ENCODE measurements at regions not wholly inside any gene's neighbourhood (a gene's known extent, or its start where the extent isn't known, plus 50 kb on each side); places are given as distances from the start of the nearest gene placed in this dataset.

DNA sequence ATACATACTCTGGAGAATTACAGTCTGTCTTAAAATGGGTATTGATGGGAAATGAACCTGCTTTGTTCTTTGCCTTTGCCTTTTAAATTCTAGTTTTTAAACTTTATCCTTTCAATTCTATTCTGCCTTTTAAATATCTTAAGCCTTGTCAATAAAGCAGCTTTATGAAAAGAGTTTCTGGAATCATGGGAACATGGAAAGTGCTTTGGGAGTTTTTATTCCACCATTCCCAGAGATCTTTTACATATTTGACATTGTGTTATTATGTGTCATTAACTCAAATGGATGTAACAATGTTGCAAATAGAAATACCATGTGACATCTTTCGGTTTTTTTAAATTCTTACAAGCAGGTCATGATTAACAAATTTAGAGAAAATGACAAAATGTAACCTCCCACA is 555.7 kb upstream of the ANO3 start:
- Histone ChIP-seq H3K4me3 (no peak overlapping the region), H3K36me3 (no peaks in the 10 kb centered on the region), H3K4me1 (no peaks in the 10 kb centered on the region), H3K27me3 (no peaks in the 10 kb centered on the region), H3K27ac (no peak overlapping the region), H3K9me3 (no peaks in the 10 kb centered on the region)
- intact Hi-C loops (cut with DNase I; ENCODE audit: low total_unique reads): no loop called here
- TF ChIP-seq, protein P1, sequence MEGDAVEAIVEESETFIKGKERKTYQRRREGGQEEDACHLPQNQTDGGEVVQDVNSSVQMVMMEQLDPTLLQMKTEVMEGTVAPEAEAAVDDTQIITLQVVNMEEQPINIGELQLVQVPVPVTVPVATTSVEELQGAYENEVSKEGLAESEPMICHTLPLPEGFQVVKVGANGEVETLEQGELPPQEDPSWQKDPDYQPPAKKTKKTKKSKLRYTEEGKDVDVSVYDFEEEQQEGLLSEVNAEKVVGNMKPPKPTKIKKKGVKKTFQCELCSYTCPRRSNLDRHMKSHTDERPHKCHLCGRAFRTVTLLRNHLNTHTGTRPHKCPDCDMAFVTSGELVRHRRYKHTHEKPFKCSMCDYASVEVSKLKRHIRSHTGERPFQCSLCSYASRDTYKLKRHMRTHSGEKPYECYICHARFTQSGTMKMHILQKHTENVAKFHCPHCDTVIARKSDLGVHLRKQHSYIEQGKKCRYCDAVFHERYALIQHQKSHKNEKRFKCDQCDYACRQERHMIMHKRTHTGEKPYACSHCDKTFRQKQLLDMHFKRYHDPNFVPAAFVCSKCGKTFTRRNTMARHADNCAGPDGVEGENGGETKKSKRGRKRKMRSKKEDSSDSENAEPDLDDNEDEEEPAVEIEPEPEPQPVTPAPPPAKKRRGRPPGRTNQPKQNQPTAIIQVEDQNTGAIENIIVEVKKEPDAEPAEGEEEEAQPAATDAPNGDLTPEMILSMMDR (IDR thresholded peaks at IDR 0.05): no peak
- no peak for DNase-seq

DNA sequence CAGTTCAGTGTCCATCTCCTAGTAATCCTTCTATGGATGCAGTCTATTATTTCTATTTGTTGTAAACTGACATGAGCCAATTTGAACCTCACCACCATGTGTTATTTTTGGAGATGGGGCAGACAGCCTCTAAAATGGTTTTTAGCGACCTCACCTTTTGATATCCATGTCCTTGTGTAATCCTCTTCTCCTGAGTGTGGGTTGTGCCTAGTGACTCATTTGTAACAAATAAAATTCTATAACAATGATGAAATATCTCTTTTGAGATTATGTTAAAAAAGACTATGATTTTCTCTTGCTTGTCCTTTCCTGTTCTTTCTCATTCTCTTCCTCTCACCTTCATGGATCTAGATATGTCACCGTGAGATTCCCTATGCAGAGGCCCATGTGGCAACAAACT is 554.6 kb upstream of the ANO3 start:
- H3K4me3 ChIP-seq: no peak overlapping the region
- DNase-seq: no peak
- intact Hi-C loops (cut with DNase I; ENCODE audit: low total_unique reads): no loop called here
- H3K9me3 ChIP-seq: no peaks in the 10 kb centered on the region
- no peak overlapping the region for H3K27ac ChIP-seq
- H3K36me3 ChIP-seq: no peaks in the 10 kb centered on the region
- H3K4me1 ChIP-seq: no peaks in the 10 kb centered on the region
- TF ChIP-seq, protein P1 (IDR thresholded peaks at IDR 0.05): no peak
- H3K27me3 ChIP-seq: no peaks in the 10 kb centered on the region

DNA sequence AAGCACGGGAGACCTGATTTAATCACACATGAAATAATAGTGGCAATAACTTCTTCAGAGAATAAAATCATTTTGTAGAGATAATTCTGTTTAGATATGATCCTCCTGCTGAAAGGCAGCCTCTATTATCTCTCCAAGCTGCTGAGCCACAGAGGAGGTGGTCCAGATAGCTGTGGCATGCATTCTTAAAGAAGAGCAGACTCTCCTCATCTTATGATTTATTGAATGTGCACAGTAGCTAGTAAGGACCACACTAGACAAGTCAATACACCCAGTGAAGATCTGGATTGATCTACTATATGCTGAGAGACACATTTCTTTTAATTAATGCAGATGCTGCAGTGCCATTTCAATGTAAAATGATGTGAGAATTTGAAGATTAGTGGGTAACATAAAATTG is 552.9 kb upstream of the ANO3 start:
- Histone ChIP-seq H3K9me3 (no peaks in the 10 kb centered on the region), H3K4me1 (no peaks in the 10 kb centered on the region), H3K4me3 (no peak overlapping the region), H3K27me3 (no peaks in the 10 kb centered on the region), H3K27ac (no peak overlapping the region), H3K36me3 (no peaks in the 10 kb centered on the region)
- intact Hi-C loops (cut with DNase I; ENCODE audit: low total_unique reads): no loop called here
- DNase-seq: no peak
- TF ChIP-seq, protein P1 (IDR thresholded peaks at IDR 0.05): no peak

DNA sequence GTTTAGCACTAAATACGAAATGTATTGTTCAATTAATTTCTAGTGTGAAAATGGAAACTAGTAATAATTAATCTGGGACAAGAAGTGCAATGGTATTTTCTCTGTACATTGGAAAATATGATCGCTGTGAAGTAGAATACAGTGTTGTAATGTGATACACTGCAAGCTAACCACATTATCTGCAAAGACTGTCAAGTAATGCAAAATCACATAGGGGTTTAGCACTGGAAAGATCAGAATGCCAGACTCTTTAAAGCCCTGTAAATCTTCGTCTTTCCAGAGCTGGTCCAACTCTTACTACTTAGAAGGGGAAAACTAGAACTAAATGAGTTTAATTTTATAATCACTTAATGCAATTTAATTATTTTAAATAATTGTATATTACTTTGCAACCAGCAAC is 544.5 kb upstream of the ANO3 start:
- intact Hi-C loops (cut with DNase I; ENCODE audit: low total_unique reads): no loop called here
- no peaks in the 10 kb centered on the region for H3K27me3 ChIP-seq
- no peak overlapping the region for H3K27ac ChIP-seq
- no peaks in the 10 kb centered on the region for H3K9me3 ChIP-seq
- H3K4me3 ChIP-seq: no peak overlapping the region
- TF ChIP-seq, protein P1 (IDR thresholded peaks at IDR 0.05): no peak
- H3K4me1 ChIP-seq: no peaks in the 10 kb centered on the region
- no peaks in the 10 kb centered on the region for H3K36me3 ChIP-seq
- DNase-seq: no peak

DNA sequence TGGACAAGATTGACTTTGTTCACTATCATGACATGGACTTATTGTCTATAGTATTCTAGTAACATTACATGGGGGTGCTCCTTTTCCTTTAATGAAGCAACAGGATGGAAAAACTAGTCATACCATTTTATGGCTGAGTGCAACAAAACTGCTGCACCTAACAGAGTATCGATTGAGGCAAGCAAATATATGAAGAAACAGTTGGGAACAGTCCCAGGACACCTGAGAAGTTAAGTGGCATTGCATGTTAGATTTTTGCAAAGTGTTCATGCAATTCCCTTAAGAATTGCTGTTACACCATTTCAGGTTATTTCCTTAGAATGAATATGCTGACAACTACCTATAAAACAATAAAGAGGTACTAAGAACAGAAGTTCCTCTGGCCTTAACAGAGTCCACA is 541.5 kb upstream of the ANO3 start:
- no peaks in the 10 kb centered on the region for H3K9me3 ChIP-seq
- no peak overlapping the region for H3K27ac ChIP-seq
- H3K4me1 ChIP-seq: no peaks in the 10 kb centered on the region
- TF ChIP-seq, protein P1 (IDR thresholded peaks at IDR 0.05): no peak
- no peaks in the 10 kb centered on the region for H3K27me3 ChIP-seq
- no peak for DNase-seq
- intact Hi-C loops (cut with DNase I; ENCODE audit: low total_unique reads): no loop called here
- no peaks in the 10 kb centered on the region for H3K36me3 ChIP-seq
- no peak overlapping the region for H3K4me3 ChIP-seq

- intact Hi-C loops (cut with DNase I; ENCODE audit: low total_unique reads): no loop called here
- Histone ChIP-seq H3K9me3 (no peaks in the 10 kb centered on the region), H3K4me3 (no peak overlapping the region), H3K4me1 (no peaks in the 10 kb centered on the region), H3K27me3 (no peaks in the 10 kb centered on the region), H3K36me3 (no peaks in the 10 kb centered on the region), H3K27ac (no peak overlapping the region)
- TF ChIP-seq, protein P1 (IDR thresholded peaks at IDR 0.05): no peak
- no peak for DNase-seq
Measured at GRCh38 chr11:25793637-25794036, 538.3 kb upstream of the ANO3 start.
